ENCODE measurements at regions not wholly inside any gene's neighbourhood (a gene's known extent, or its start where the extent isn't known, plus 50 kb on each side); places are given as distances from the start of the nearest gene placed in this dataset.
"Not testable (repeated sequence)": the region's sequence is repeated elsewhere in the genome, so short reads cannot be mapped to it uniquely, and the experiment has no call there.

DNA sequence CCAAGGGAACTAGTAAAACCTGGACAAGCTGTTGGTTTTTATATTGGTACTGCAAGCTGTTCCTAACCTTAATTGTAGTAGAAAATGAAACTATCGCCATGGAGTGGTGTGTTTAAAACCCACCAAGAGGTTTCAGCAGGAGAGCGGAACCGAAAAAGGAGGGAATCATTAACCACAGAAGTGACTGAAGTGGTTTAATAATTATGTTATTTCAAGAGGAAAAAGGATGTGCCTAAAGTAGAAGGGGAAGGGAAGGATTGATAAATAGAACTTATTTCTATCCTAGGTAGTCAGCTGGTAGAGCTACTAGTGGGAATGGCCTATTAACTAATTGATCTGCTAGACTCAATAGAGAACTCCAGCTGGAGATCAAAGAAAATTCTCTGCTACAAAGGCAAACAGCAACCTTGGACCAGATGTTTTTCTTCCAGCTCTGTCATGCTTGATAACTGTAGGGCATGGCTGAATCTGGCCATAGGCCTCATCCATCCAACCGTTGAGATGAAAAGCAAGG, 91.8 kb downstream of the BAMBI start:
- no peak overlapping the region for H3K27ac ChIP-seq
- DNase-seq (ENCODE audit: low spot score): no peak
- TF ChIP-seq, protein P1, sequence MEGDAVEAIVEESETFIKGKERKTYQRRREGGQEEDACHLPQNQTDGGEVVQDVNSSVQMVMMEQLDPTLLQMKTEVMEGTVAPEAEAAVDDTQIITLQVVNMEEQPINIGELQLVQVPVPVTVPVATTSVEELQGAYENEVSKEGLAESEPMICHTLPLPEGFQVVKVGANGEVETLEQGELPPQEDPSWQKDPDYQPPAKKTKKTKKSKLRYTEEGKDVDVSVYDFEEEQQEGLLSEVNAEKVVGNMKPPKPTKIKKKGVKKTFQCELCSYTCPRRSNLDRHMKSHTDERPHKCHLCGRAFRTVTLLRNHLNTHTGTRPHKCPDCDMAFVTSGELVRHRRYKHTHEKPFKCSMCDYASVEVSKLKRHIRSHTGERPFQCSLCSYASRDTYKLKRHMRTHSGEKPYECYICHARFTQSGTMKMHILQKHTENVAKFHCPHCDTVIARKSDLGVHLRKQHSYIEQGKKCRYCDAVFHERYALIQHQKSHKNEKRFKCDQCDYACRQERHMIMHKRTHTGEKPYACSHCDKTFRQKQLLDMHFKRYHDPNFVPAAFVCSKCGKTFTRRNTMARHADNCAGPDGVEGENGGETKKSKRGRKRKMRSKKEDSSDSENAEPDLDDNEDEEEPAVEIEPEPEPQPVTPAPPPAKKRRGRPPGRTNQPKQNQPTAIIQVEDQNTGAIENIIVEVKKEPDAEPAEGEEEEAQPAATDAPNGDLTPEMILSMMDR (conservative IDR thresholded peaks at IDR 0.05; ENCODE audit: low read depth): no peak
- ChIA-PET CTCF (interaction anchor here (0.7 kb wide), 1 partner anchor 269 kb away, joined by 4 read pairs; no protein-coding TSS in a partner anchor), POLR2A (ENCODE audit: low non-redundant PET) (no interaction called here)

DNA sequence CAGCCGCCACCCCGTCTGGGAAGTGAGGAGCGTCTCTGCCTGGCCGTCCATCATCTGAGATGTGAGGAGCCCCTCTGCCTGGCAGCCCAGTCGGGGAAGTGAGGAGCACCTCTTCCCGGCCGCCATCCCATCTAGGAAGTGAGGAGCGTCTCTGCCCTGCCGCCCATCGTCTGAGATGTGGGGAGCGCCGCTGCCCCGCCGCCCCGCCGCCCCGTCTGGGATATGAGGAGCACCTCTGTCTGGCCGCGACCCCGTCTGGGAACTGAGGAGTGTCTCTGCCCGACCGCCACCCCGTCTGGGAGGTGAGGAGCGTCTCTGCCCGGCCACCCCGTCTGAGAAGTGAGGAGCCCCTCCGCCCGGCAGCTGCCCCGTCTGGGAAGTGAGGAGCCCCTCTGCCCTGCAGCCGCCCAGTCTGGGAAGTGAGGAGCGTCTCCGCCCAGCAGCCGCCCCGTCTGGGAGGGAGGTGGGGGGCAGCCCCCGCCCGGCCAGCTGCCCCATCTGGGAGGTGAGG, 94.3 kb downstream of the BAMBI start:
- POLR2A ChIA-PET (ENCODE audit: low non-redundant PET); DNase-seq (ENCODE audit: low spot score); CTCF ChIA-PET; H3K27ac ChIP-seq: not testable (repeated sequence)

DNA sequence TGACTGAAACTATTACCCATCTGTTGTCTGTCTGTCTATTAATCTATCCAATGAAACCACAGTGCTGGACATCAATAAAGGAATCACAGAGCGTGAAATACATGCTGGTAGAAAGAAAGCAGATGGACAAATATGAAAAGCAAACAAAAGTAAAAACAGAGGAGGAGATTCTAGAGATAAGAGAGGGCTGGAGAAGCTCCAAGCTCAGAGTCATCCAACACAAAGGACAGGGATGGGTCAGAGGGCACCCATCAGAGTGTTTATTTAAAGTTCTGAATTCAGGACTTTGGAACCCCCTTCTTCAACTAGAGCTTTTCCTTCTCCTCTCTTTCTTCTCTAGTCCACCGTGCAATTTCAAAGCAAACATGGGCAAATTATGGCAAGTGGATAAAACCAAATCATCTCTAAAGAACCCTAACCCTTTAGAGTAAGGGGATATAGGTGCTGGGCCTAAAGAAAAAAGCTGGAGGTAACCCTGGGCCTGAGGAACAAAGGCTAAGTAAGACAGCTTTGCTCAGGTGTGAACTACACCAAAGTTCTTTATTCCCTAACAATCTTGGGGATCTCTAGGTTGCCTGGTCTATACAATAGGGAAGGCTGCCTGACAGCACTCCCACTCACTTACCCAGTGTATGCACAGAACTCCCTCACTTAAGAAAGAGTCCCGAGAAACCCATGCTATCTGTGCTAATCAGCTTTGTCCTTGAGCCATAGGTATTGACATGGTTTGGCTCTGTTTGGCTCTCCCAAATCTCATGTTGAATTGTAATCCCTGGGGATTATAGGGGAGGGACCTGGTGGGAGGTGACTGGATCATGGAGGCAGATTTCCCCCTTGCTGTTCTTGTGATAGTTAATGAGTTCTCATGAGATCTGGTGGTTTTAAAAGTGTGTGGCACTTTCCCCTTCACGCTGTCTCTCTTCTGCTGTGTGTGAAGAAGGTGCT, 97.0 kb downstream of the BAMBI start:
- ChIA-PET POLR2A (ENCODE audit: low non-redundant PET) (no interaction called here), CTCF (interaction anchor here (0.5 kb wide), 1 partner anchor 317 kb away, joined by 3 read pairs; no protein-coding TSS in a partner anchor)
- H3K27ac ChIP-seq: no peak overlapping the region
- TF ChIP-seq, protein P1 (conservative IDR thresholded peaks at IDR 0.05; ENCODE audit: low read depth): no peak
- no peak for DNase-seq (ENCODE audit: low spot score)

DNA sequence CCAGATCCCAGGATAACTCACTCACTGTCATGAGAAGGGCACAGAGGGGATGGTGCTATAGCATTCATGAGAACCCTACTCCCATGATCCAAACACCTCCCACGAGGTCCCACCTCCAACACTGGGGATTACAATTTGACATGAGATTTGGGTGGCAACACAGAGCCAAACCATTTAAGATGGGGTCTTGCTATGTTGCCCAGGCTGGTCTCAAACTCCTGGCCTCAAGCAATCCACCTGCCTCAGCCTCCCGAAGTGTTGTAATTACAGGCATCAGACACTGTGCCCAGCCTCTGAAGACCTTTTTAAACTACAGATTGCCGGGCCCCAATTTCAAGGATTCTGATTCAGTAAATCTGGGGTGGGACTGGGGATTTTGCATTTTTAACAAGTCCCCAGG, 98.5 kb downstream of the BAMBI start:
- ChIA-PET POLR2A (ENCODE audit: low non-redundant PET) (no interaction called here), CTCF (interaction anchor here (0.7 kb wide), 1 partner anchor 915 kb away, joined by 4 read pairs; no protein-coding TSS in a partner anchor)
- DNase-seq (ENCODE audit: low spot score): no peak
- TF ChIP-seq, protein P1 (conservative IDR thresholded peaks at IDR 0.05; ENCODE audit: low read depth): no peak
- no peak overlapping the region for H3K27ac ChIP-seq

DNA sequence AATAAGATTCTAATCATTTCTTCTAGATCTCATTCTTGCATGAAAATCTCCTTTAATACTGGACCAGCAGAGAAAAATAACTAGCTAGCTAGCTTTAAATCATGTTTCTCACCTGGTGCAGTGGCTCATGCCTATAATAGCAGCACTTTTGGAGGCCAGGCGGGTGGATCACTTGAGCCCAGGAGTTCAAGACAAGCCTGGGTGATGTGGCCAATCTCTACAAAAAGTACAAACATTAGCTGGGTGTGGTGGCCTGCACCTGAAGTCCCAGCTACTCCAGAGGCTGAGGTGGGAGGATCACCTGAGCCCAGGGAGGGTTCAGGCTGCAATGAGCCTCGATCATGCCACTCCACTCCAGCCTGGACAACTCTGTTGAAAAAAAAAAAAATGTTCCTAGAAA, 99.2 kb downstream of the BAMBI start:
- ChIA-PET CTCF (no interaction called here), POLR2A (ENCODE audit: low non-redundant PET) (no interaction called here)
- no peak overlapping the region for H3K27ac ChIP-seq
- DNase-seq (ENCODE audit: low spot score): no peak
- TF ChIP-seq, protein P1 (conservative IDR thresholded peaks at IDR 0.05; ENCODE audit: low read depth): no peak

DNA sequence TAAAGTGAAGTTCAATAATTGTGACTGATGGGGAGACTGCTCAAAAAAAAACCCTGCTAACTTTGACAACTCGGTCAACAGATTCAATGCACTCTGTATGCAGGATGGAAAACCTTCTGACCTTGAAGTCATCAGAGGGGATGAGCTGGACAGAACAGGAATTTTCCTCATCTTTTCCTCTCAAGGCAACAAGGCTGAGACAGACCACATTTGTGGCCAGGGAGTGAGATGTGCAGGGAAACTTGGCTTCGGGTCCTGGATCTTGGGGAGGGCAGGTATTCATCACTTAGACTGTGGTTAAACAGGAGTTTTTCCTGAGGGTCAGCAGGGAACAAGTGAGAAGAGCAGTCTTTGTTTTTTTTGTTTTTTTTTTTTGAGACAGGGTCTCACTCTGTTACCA, 100.6 kb downstream of the BAMBI start:
- ChIA-PET CTCF (interaction anchor here (0.6 kb wide), 1 partner anchor 309 kb away, joined by 4 read pairs; no protein-coding TSS in a partner anchor), POLR2A (ENCODE audit: low non-redundant PET) (no interaction called here)
- TF ChIP-seq, protein P1 (conservative IDR thresholded peaks at IDR 0.05; ENCODE audit: low read depth): no peak
- no peak for DNase-seq (ENCODE audit: low spot score)
- H3K27ac ChIP-seq: no peak overlapping the region

DNA sequence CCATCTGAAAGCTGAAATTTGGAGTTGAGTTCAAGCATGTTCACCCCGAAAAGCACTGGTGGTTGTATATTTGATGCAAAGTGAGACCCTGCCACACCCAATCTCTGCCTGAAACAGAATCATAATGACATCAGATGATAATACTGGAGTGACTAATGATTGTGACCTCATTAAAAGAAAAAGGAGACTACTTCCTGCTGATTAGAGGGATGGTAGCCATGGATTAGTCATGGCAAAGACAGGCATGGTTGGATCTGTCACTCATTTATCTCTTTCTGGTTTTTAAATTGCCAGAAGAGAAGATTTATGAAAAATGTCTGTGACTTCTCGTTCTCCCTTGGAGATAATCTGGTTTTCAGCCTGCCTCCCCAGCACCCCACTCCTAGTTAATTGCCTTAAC, 101.2 kb downstream of the BAMBI start:
- DNase-seq (ENCODE audit: low spot score): no peak
- TF ChIP-seq, protein P1 (conservative IDR thresholded peaks at IDR 0.05; ENCODE audit: low read depth): no peak
- H3K27ac ChIP-seq: no peak overlapping the region
- POLR2A ChIA-PET (ENCODE audit: low non-redundant PET): no interaction called here
- CTCF ChIA-PET: no interaction called here
